Tibial nerve (tissue), 3 donors: ENCODE measurements at regions not wholly inside any gene's neighbourhood (a gene's known extent, or its start where the extent isn't known, plus 50 kb on each side); places are given as distances from the start of the nearest gene placed in this dataset.

ENCODE experiments used
- POLR2A ChIP-seq, 2 donors: fragments of 450-650 bp; IDR thresholded peaks; one replicate each; pipeline ENCODE4 v1.6.1; 2017; ENCODE audit warnings: antibody characterized with exemption in 2 of 2, mild to moderate bottlenecking in 2 of 2, moderate library complexity in 2 of 2
- TF ChIP-seq, protein P1 (sequence below), 5 experiments: fragments of 200-600 bp in 3 of 5; fragments of 450-650 bp in 2 of 5; sonication (generic) in 3 of 5; IDR thresholded peaks; one replicate each; pipeline ENCODE4 v1.5.1; 2016 to 2019; ENCODE audit warnings: antibody characterized with exemption in 5 of 5, mild to moderate bottlenecking in 3 of 5, moderate library complexity in 2 of 5

- no peak for TF ChIP-seq POLR2A (IDR thresholded peaks at IDR 0.05)
- TF ChIP-seq, protein P1, sequence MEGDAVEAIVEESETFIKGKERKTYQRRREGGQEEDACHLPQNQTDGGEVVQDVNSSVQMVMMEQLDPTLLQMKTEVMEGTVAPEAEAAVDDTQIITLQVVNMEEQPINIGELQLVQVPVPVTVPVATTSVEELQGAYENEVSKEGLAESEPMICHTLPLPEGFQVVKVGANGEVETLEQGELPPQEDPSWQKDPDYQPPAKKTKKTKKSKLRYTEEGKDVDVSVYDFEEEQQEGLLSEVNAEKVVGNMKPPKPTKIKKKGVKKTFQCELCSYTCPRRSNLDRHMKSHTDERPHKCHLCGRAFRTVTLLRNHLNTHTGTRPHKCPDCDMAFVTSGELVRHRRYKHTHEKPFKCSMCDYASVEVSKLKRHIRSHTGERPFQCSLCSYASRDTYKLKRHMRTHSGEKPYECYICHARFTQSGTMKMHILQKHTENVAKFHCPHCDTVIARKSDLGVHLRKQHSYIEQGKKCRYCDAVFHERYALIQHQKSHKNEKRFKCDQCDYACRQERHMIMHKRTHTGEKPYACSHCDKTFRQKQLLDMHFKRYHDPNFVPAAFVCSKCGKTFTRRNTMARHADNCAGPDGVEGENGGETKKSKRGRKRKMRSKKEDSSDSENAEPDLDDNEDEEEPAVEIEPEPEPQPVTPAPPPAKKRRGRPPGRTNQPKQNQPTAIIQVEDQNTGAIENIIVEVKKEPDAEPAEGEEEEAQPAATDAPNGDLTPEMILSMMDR (IDR thresholded peaks at IDR 0.05): no peak
Measured at GRCh38 chr4:111483375-111484169, 661.7 kb upstream of the FAM241A start.
